DOHH2 (cell line): ENCODE measurements at regions not wholly inside any gene's neighbourhood (a gene's known extent, or its start where the extent isn't known, plus 50 kb on each side); places are given as distances from the start of the nearest gene placed in this dataset.

ENCODE experiments used
- CTCF ChIP-seq: fragments of 200-600 bp; sonication (generic); IDR thresholded peaks from one replicate; pipeline ENCODE4 v1.5.1; 2014; ENCODE audit warnings: antibody characterized with exemption, mild to moderate bottlenecking, low read depth, low read length; ENCODE audit not compliant: poor library complexity, severe bottlenecking
- EZH2phosphoT487 ChIP-seq: fragments of 200-600 bp; sonication (generic); IDR thresholded peaks from 2 replicates; pipeline ENCODE4 v1.6.1; 2017; ENCODE audit warnings: borderline replicate concordance, mild to moderate bottlenecking, antibody characterized with exemption, low read length, moderate library complexity, mixed read lengths

- TF ChIP-seq CTCF (no peak), EZH2phosphoT487 (no peak)
Observed at GRCh38 chr9:110148384-110148783, 59.6 kb downstream of the C9orf152 start.
